IPS-15b (cell line): ENCODE measurements at regions not wholly inside any gene's neighbourhood (a gene's known extent, or its start where the extent isn't known, plus 50 kb on each side); places are given as distances from the start of the nearest gene placed in this dataset.
"Not testable (repeated sequence)": the region's sequence is repeated elsewhere in the genome, so short reads cannot be mapped to it uniquely, and the experiment has no call there.

Experiments
- H3K27me3 ChIP-seq: one replicate; pipeline ENCODE4 v1.6.1; 2013; ENCODE audit warnings: low read length; ENCODE audit not compliant: control insufficient read depth, insufficient read depth
- H3K36me3 ChIP-seq: one replicate; pipeline ENCODE4 v1.6.1; 2013; ENCODE audit warnings: low read length; ENCODE audit not compliant: control insufficient read depth, insufficient read depth
- H3K4me1 ChIP-seq: one replicate; pipeline ENCODE4 v1.6.1; 2013; ENCODE audit warnings: mild to moderate bottlenecking, low read length; ENCODE audit not compliant: control insufficient read depth, insufficient read depth
- H3K4me3 ChIP-seq: one replicate; pipeline ENCODE4 v1.5.1; 2013; ENCODE audit warnings: low read depth, low read length
- H3K9ac ChIP-seq: one replicate; pipeline ENCODE4 v1.6.1; 2013; ENCODE audit warnings: low read depth, mild to moderate bottlenecking, low read length
- H3K9me3 ChIP-seq: one replicate; pipeline ENCODE4 v1.6.1; 2013; ENCODE audit warnings: mild to moderate bottlenecking, low read length; ENCODE audit not compliant: control insufficient read depth, insufficient read depth

DNA sequence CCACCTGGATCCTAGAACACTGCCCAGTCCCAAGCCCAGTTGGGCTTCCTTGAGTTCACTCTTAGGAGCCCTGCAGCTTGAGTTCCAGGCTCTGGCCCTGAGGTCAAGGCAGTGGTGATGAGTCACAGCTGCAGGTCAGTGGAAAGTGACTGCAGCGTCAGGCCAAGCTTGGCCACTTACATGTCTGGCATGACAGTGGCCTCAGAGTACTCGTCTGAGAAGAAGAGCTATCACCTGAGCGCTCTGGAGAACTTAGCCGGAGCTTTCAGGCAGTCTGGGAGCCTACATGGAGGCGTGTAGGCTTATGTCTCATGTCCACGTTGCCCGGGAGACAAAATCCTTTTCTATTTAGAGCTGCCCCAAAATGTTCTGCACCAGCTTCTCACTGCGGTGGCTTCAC, 75.6 kb downstream of the ARL6IP4 start:
- Histone ChIP-seq H3K36me3 (no peaks in the 10 kb centered on the region), H3K4me1 (no peaks in the 10 kb centered on the region), H3K27me3 (no peaks in the 10 kb centered on the region), H3K9me3 (no peaks in the 10 kb centered on the region), H3K4me3 (no peak overlapping the region), H3K9ac (no peak overlapping the region)

DNA sequence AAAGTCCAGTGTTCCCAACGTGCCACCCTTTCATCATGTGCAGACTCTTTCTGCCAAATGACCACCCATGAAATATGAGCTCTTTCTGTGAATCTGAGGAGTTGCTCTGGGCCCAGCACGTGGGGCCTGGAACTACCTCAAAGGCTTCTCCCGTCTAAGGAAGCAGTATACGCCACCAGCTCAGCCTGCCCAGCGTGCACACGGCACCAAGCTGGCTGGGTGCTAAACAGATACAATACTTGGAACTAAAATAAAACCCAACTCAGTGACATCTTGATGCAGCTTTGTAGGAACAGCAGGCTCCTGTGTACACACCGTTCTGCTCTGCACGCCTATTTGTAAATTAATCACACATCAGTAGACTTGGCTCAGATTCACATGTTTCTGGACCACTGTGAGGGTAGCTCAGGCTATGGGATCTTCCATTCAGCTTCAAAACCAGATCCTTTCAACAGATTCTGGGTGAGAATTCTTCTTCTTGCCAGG, 74.8 kb downstream of the ARL6IP4 start:
- H3K9ac ChIP-seq, result no peak overlapping the region

DNA sequence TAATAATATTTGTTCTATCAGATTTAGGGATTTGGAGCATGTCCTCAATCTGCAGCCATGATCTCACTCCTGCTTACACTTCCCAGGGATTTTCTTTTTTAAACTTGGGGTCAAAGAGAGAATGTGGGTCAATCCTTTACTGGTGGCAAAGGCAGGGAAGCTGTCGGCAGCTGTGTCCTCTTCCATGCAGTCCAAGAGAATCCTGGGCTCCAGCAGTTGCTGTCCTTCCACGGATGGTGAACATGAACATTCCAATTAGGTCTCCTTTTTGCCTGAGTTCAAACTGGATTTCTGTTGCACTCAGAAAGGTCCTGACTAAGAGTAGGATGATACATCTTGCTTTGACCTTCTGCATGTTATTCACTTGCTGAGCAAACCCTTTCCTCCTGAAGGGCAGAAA, 73.9 kb downstream of the ARL6IP4 start:
- H3K4me3 ChIP-seq, result no peak overlapping the region
- H3K27me3 ChIP-seq, result no peaks in the 10 kb centered on the region
- no peaks in the 10 kb centered on the region for H3K9me3 ChIP-seq
- no peaks in the 10 kb centered on the region for H3K36me3 ChIP-seq
- H3K9ac ChIP-seq, result no peak overlapping the region
- no peaks in the 10 kb centered on the region for H3K4me1 ChIP-seq

More for the DNA sequence above, 74.8 kb downstream of the ARL6IP4 start:
- Histone ChIP-seq H3K27me3 (no peaks in the 10 kb centered on the region), H3K4me3 (no peak overlapping the region), H3K9me3 (no peaks in the 10 kb centered on the region), H3K36me3 (no peaks in the 10 kb centered on the region), H3K4me1 (no peaks in the 10 kb centered on the region)

DNA sequence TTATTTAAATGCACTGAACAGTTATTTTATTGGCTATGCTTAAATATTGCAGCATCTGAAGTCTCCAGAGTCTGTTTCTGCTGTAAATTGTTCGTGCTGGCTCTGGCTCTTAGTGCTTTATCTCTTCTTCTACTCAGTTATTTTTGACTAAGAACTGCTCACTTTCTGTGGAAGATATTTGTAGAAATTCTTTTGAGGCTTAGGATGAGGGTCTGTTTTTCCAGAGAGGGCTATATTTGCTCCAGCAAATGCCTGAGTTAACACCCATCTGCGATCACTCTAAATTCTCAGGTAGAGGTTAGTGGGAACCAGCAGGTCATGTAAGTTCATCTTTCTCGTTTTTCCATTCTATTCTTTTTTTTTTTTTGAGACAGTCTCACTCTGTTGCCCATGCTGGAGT, 71.1 kb downstream of the ARL6IP4 start:
- no peaks in the 10 kb centered on the region for H3K36me3 ChIP-seq
- no peak overlapping the region for H3K9ac ChIP-seq
- no peaks in the 10 kb centered on the region for H3K27me3 ChIP-seq
- H3K4me3 ChIP-seq, result no peak overlapping the region
- H3K4me1 ChIP-seq, result no peaks in the 10 kb centered on the region
- H3K9me3 ChIP-seq, result no peaks in the 10 kb centered on the region

DNA sequence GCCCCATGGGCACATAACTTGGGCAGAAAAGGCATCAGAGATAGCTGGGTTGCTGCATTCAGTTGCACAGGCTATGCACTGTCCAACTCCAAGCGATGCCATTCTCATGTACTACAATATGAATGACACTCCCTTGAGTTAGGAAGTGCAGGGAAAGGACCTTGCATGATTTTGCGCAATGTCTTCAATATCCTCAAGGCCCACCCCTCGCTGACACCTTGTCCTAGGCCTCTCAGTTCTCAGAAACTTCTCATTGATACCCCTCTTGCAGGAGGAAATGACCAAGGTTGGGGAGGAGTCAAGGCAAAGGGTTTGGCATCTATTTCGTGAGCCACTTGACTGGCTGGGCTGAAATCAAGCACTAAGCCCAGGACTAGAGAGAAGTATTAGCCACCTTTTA, 70.4 kb downstream of the ARL6IP4 start:
- Histone ChIP-seq H3K27me3 (no peaks in the 10 kb centered on the region), H3K9ac (no peak overlapping the region), H3K4me1 (no peaks in the 10 kb centered on the region), H3K36me3 (no peaks in the 10 kb centered on the region), H3K4me3 (no peak overlapping the region), H3K9me3 (no peaks in the 10 kb centered on the region)

DNA sequence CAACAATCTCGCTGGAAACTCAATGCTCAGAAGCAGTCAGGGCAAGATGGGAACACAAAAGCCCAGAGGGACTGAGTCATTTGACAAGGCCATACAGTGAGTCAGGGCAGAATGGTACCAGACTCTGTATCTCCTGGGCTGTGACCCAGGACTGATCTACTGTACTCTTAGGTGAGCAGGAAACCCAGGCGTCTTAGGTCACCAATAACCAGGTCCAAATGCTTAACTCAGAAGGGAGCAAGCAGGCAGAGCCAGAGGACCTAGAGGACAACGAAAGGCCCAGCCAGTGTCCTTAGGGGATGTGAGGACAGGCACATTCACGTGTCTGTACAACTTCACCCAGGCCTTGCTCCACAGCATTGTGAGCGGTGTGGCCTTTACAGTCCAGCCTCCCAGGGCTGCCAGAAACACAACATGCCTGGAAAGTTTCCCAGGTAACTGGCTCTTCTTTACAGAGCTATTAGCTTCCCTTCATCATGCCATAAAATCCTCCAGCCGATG, 69.9 kb downstream of the ARL6IP4 start:
- H3K9me3 ChIP-seq, result no peaks in the 10 kb centered on the region
- H3K27me3 ChIP-seq, result no peaks in the 10 kb centered on the region
- H3K36me3 ChIP-seq, result no peaks in the 10 kb centered on the region
- no peak overlapping the region for H3K4me3 ChIP-seq
- H3K9ac ChIP-seq, result no peak overlapping the region
- no peaks in the 10 kb centered on the region for H3K4me1 ChIP-seq

DNA sequence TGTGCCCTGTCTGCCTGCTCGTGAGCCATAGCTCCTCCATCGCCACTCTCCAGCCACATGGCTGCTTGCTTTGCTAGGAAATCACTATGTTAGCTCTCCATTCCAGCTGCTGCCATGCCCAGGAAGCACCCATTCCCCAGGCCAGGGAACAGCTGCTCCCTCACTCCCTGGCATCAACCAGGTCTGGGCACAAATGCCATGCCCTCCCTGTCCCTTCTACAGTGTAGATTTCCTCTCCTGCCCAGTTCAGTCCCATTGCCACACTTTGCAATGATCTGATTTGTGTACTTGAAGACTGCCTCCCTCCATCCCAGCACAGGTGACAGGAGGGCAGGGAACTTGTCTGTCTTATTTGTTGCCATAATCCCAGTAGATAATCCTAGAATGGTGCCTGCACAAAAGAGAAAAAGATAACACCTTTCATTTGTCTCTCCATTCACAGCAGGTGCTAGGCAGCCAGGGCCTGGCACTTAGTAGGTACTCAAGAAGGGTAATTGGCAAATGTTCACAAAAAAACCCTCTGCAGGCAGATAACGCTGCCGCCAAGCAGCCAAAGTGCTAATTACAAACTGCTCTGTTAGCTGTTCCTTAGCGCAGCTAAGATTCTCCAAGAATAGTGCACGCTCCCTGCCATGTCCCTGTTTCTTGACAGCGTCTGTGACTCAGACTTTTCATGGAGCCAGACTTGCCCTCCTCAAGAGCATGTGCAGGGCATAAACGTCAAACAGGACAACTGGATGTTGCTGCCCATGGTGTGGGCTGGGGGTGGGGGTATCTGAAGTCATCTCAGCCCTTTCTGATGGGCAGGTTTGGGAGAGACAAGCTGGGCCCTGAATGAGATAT, 69.1 kb downstream of the ARL6IP4 start:
- Histone ChIP-seq H3K4me3 (no peak overlapping the region), H3K9ac (no peak overlapping the region), H3K4me1 (no peaks in the 10 kb centered on the region), H3K27me3 (no peaks in the 10 kb centered on the region), H3K9me3 (no peaks in the 10 kb centered on the region), H3K36me3 (no peaks in the 10 kb centered on the region)

DNA sequence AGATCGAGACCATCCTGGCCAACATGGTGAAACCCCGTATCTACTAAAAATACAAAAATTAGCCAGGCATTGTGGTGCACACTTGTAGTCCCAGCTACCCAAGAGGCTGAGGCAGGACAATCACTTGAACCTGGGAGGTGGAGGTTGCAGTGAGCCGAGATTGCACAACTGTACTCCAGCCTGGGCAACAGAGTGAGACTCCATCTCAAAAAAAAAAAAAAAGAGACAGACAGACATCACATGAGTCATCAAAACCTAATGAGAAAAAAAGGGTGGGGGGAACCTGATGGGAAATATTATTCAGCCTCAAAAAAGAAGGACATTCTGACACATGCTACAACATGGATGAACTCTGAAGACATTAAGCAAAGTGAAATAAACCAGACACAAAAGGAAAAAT, 67.4 kb downstream of the ARL6IP4 start:
- H3K36me3 ChIP-seq, H3K9me3 ChIP-seq, H3K4me3 ChIP-seq, H3K27me3 ChIP-seq, H3K9ac ChIP-seq, H3K4me1 ChIP-seq: not testable (repeated sequence)

DNA sequence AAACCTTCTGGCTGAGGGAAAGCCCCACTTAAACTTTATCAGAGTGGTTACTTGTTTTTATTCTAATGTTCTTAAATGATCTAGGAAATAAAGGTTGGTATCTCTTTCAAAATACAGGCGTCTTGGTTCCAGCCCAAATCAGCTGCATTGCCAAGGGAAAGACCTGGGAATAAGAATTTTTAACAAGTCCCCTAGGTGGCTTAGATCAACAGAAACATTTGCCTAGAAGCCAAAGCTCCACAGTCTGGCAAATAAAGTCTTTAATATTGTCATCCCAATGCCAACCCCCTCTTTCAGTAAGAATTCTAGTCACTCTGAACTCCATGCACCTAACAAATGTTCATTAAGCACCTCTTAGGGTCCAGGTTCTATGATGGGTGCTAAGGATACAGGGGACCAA, 66.8 kb downstream of the ARL6IP4 start:
- Histone ChIP-seq H3K27me3 (no peaks in the 10 kb centered on the region), H3K9ac (no peak overlapping the region), H3K9me3 (no peaks in the 10 kb centered on the region), H3K4me3 (no peak overlapping the region), H3K36me3 (no peaks in the 10 kb centered on the region), H3K4me1 (no peaks in the 10 kb centered on the region)

DNA sequence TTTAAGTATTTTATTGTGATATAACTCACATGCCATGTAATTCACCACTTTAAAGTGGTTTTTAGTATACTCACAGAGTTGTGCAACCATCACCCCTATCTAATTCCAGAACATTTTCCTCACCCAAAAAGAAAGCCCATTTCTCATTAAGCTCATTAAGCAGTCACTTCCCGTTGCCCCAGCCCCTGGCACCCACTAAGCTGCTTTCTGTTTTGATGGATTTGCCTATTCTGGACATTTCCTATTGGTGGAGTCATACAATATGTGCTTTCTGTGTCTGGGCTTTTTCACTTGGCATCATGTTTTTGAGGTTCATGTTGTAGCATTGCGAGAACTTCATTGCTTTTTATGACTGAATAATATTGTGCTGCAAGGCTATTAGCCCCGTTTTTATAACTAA, 66.0 kb downstream of the ARL6IP4 start:
- Histone ChIP-seq H3K9ac (no peak overlapping the region), H3K4me1 (no peaks in the 10 kb centered on the region), H3K36me3 (no peaks in the 10 kb centered on the region), H3K4me3 (no peak overlapping the region), H3K9me3 (no peaks in the 10 kb centered on the region), H3K27me3 (no peaks in the 10 kb centered on the region)

DNA sequence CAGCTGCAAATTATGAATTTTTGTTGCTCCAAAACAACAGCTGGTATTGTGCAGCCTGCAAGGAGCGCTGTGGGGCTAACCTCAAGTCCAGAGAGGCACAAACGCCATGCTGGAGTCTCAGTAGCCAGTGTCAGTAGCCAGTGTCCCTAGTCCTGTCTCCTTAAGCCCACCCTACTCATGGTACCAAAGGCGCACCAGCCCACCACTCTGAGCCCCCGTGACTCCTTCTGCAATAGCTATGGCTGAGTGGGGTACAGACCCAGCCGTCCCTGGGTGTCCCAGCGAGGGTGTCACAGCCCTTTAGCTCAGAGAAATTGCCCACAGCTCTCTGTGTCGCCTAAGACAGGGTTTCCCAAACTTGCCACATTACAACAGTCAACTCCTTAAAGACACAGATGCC, 65.2 kb downstream of the ARL6IP4 start:
- H3K9ac ChIP-seq, result no peak overlapping the region
- no peaks in the 10 kb centered on the region for H3K27me3 ChIP-seq
- no peaks in the 10 kb centered on the region for H3K9me3 ChIP-seq
- no peak overlapping the region for H3K4me3 ChIP-seq
- no peaks in the 10 kb centered on the region for H3K36me3 ChIP-seq
- H3K4me1 ChIP-seq, result no peaks in the 10 kb centered on the region

DNA sequence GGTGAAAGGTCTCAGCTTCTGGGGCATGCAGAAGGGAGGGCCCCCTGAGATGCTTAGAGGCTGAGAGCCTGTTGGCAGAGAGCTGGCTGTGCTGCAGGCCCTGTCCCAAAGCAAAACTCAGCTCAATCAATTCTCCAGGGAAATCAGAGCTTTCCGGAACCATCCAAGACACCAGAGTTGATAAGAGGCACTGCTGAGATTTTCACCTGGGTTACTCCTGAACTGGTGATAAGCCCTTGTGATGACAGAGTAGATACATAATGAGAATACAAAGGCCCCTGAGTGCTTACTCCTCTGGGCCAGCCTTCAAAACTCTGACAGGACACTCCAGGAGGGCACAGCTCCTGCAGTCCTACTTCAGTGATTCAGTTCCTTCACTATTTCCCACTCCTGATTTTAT, 63.9 kb downstream of the ARL6IP4 start:
- Histone ChIP-seq H3K4me3 (no peak overlapping the region), H3K27me3 (no peaks in the 10 kb centered on the region), H3K9ac (no peak overlapping the region), H3K9me3 (no peaks in the 10 kb centered on the region), H3K36me3 (no peaks in the 10 kb centered on the region), H3K4me1 (no peaks in the 10 kb centered on the region)
